Lower leg skin (tissue), 4 donors: ENCODE measurements at regions not wholly inside any gene's neighbourhood (a gene's known extent, or its start where the extent isn't known, plus 50 kb on each side); places are given as distances from the start of the nearest gene placed in this dataset.

ENCODE experiments used
- DNase-seq, 2 donors: peaks; one replicate each; pipeline ENCODE4 v3.0.0-alpha.2; 2019; ENCODE audit warnings: low spot score in 2 of 2
- H3K4me3 ChIP-seq: fragments of 200-600 bp; sonication (generic); 2 replicates; pipeline ENCODE4 v1.5.1; 2017; ENCODE audit warnings: mild to moderate bottlenecking, low read depth; ENCODE audit not compliant: poor library complexity, severe bottlenecking
- POLR2A ChIP-seq, 2 donors: fragments of 450-650 bp; IDR thresholded peaks; one replicate each; pipeline ENCODE4 v1.6.1; 2016 to 2017; ENCODE audit warnings: antibody characterized with exemption in 2 of 2, mild to moderate bottlenecking in 1 of 2, moderate library complexity in 1 of 2
- WGBS, 2 donors: methylation state at CpG; one replicate each; pipeline ENCODE4 v1.1.5; 2018; 5-methylcytosine and 5-hydroxymethylcytosine counted together
- intact Hi-C: fragments of 100-400 bp; cut with DNase I; formaldehyde crosslinking; loops from one replicate; pipeline ENCODE4 v1.15.0; 2023; ENCODE audit warnings: low total_unique reads
- TF ChIP-seq, protein P1 (sequence below), 3 donors: fragments of 450-650 bp; IDR thresholded peaks; one replicate each; pipeline ENCODE4 v1.5.1; 2016; ENCODE audit warnings: antibody characterized with exemption in 3 of 3, mild to moderate bottlenecking in 3 of 3, moderate library complexity in 2 of 3

DNA sequence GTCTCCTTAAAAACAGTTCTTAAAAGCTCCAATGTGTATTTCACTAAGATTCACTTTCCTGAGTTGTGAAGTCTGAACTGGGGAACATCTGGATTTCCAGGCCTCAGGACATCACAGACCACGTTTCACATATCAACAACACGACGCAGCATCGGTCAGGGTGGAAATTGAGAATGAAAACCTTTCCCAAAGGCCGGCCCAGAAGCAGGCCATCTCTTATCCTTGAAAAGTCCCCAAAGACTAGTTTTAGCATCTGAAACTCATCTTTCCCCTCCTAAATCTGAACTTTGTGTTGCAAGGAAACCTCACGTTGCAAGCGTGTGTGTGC lies 96.4 kb upstream of the COL5A1 start:
- H3K4me3 ChIP-seq: no peak overlapping the region
- DNase-seq: no peak
- WGBS, 2 donors: 68 to 71% methylated on average over 7 of the region's 7 CpGs
- TF ChIP-seq, protein P1, sequence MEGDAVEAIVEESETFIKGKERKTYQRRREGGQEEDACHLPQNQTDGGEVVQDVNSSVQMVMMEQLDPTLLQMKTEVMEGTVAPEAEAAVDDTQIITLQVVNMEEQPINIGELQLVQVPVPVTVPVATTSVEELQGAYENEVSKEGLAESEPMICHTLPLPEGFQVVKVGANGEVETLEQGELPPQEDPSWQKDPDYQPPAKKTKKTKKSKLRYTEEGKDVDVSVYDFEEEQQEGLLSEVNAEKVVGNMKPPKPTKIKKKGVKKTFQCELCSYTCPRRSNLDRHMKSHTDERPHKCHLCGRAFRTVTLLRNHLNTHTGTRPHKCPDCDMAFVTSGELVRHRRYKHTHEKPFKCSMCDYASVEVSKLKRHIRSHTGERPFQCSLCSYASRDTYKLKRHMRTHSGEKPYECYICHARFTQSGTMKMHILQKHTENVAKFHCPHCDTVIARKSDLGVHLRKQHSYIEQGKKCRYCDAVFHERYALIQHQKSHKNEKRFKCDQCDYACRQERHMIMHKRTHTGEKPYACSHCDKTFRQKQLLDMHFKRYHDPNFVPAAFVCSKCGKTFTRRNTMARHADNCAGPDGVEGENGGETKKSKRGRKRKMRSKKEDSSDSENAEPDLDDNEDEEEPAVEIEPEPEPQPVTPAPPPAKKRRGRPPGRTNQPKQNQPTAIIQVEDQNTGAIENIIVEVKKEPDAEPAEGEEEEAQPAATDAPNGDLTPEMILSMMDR (IDR thresholded peaks at IDR 0.05): no peak
- no peak for TF ChIP-seq POLR2A (IDR thresholded peaks at IDR 0.05)
- intact Hi-C loops: no loop called here

DNA sequence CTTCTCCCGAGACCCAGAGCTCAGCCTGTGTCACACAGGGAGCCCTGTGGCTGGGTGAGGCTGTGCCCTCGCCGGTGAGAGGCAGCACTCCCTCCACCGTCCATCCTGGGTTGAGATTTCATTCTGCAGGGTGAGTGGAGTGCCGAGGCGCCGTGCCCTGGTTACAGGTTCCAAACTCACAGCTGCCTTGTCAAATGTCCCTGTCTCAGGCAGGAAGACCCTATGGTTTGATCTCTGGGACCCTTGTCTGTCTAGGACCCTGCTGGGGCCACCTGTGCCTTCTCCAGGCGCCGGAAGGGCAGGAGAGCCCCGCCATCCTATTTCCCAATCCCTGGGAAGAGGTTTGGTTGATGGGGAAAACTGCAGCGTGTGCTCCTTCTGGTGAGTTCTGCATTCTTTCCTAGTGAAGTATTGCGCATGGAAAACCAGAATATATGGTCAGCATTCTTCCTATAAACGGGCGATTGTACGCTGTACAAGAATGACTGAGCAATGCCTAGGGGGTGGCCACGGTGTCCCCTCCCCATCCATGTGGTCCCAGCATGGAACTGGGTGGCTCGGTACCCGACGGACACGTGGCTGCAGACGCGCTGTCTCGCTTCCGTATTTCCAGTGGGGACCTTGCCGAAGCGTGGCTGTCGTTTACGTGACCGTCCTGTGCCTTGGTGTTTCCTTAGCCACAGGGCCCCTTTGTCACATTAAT lies 95.9 kb upstream of the COL5A1 start:
- WGBS, 2 donors: 47 to 51% methylated on average over 29 of the region's 29 CpGs
- intact Hi-C loops: no loop called here
- no peak overlapping the region for H3K4me3 ChIP-seq
- no peak for DNase-seq
- TF ChIP-seq, protein P1 (IDR thresholded peaks at IDR 0.05): no peak
- TF ChIP-seq POLR2A (IDR thresholded peaks at IDR 0.05): no peak

DNA sequence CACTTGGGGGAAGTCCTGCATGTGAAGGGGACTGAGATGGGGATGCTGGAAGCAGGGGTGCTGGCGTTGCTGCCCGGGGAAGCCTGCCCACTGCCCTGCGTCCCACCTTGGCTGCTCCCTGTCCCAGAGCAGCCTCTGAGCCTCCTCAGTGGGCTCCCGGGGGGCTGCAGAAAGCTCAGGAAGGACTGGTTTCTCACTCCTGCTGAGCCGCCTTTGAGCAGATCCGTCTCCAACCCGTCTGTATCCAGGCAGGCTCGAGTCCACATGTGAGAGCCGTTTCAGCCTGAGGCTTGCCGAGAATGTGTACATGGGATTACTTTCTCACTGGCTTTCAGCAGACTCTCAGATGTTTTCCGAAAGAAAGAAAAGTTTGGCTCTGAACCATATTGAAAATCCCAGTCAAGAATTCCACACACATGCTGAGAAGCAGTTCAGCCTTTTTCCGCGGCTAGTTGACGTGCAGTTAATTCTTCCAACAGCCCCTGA lies 95.3 kb upstream of the COL5A1 start:
- intact Hi-C loops: no loop called here
- DNase-seq: no peak
- 25 to 37% methylated on average over 13 to 14 of the region's 14 CpGs for WGBS, 2 donors
- no peak overlapping the region for H3K4me3 ChIP-seq
- TF ChIP-seq POLR2A (IDR thresholded peaks at IDR 0.05): no peak
- TF ChIP-seq, protein P1 (IDR thresholded peaks at IDR 0.05): no peak

- no peak overlapping the region for H3K4me3 ChIP-seq
- TF ChIP-seq, protein P1 (IDR thresholded peaks at IDR 0.05): no peak
- TF ChIP-seq POLR2A (IDR thresholded peaks at IDR 0.05): no peak
- 75 to 81% methylated on average over 7 to 10 of the region's 10 CpGs for WGBS, 2 donors
- no peak for DNase-seq
- intact Hi-C loops: no loop called here
These were observed 94.9 kb upstream of the COL5A1 start for GRCh38 chr9:134546746-134547145.

DNA sequence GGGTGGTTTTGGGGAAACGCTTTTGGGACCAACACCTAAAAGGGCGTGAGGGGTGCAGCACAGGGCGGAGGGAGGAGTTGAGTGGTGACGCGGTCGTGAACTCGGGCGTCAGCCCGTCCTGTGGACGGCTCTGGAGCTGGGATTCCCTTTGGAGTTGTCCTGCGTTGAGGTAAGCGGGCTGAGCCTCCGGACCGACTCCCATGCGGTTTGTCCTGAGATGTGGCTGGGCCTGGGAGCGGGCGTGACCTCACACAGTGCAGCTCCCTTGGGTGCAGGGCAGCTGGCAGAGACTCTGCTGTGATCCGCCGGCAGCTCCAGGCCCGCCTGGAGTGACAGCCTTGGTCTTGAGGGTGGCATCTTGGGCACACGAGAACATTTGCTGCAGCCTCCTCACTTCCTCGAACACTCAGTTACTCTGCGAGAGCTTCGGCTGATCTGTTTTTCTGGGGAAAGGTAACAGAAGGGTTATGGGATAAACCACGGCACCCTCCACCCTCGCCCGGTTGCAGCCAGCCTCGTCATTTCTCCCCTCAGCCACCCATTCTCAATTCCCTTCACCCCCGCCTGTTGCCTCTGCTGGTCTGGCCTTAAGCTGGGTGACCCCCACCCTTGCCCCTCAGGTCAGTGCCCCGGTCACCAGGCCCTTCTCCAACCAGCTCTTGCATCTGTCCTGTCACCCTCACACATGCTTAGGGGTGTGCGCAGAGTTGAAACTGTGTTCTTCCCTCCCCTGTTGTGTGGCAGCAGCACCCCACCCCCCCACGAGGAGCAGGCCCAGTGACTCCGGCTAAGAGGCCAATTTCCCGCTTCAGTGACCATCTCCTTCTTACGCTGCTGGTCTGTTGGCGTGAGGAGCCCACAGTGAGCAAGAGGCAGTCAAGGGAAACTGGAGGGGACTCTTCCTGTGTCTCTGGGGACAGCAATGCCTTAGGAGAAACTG lies 94.2 kb upstream of the COL5A1 start:
- intact Hi-C loops: no loop called here
- no peak overlapping the region for H3K4me3 ChIP-seq
- no peak for TF ChIP-seq POLR2A (IDR thresholded peaks at IDR 0.05)
- TF ChIP-seq, protein P1 (IDR thresholded peaks at IDR 0.05): no peak
- WGBS, 2 donors: 88% methylated on average over 36 of the region's 36 CpGs
- no peak for DNase-seq
